ENCODE measurements at regions not wholly inside any gene's neighbourhood (a gene's known extent, or its start where the extent isn't known, plus 50 kb on each side); places are given as distances from the start of the nearest gene placed in this dataset.

DNA sequence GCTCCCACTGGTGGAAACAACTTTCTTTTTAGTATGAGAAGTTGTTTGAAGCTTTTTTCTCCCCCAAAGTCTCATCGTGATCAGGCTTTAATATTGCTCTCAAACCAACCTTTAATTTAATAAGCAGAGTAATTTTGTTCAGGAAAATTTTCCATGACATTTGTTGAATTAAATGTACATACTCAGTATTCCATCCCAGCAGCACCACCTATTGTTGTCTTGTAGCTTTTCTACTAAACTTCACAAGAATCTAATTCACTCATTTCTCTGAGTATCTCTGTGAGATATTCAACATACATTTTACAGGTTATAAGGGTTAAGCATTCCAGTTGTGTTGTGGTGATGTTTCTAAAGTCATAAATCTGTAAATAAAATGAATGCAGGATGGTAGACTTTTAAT lies 218.3 kb upstream of the HAND2 start:
- TF ChIP-seq, protein P1, sequence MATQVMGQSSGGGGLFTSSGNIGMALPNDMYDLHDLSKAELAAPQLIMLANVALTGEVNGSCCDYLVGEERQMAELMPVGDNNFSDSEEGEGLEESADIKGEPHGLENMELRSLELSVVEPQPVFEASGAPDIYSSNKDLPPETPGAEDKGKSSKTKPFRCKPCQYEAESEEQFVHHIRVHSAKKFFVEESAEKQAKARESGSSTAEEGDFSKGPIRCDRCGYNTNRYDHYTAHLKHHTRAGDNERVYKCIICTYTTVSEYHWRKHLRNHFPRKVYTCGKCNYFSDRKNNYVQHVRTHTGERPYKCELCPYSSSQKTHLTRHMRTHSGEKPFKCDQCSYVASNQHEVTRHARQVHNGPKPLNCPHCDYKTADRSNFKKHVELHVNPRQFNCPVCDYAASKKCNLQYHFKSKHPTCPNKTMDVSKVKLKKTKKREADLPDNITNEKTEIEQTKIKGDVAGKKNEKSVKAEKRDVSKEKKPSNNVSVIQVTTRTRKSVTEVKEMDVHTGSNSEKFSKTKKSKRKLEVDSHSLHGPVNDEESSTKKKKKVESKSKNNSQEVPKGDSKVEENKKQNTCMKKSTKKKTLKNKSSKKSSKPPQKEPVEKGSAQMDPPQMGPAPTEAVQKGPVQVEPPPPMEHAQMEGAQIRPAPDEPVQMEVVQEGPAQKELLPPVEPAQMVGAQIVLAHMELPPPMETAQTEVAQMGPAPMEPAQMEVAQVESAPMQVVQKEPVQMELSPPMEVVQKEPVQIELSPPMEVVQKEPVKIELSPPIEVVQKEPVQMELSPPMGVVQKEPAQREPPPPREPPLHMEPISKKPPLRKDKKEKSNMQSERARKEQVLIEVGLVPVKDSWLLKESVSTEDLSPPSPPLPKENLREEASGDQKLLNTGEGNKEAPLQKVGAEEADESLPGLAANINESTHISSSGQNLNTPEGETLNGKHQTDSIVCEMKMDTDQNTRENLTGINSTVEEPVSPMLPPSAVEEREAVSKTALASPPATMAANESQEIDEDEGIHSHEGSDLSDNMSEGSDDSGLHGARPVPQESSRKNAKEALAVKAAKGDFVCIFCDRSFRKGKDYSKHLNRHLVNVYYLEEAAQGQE (IDR thresholded peaks at IDR 0.05; ENCODE audit: insufficient read depth in 1 of 2, low read depth in 2 of 2, low read length in 2 of 2): no peak
- TF ChIP-seq TAF1 (IDR thresholded peaks at IDR 0.05; ENCODE audit: borderline replicate concordance, insufficient read depth, low read length) (no peak), SIN3A (IDR thresholded peaks at IDR 0.05; ENCODE audit: borderline replicate concordance, insufficient read depth, low read length) (no peak)

All from PFSK-1 (cell line).